A673 (cell line): ENCODE measurements at regions not wholly inside any gene's neighbourhood (a gene's known extent, or its start where the extent isn't known, plus 50 kb on each side); places are given as distances from the start of the nearest gene placed in this dataset.
A peak's percentile ranks its signal among the peaks of the same experiment; 100 is the strongest.

ENCODE experiments used
- BruUV-seq: library from RNA; stranded (reverse); fragments of 400-500 nt; replicated peaks from 2 replicates; lab custom pipeline; 2021; lab: Mats Ljungman, UMichigan
- CTCF ChIA-PET: fragments of 300-600 bp; sonication (Branson Sonifier 250); formaldehyde crosslinking; loops from one replicate; lab custom pipeline; 2022; ENCODE audit warnings: antibody characterized with exemption; lab: Charles Lee
- POLR2A ChIA-PET: fragments of 300-600 bp; sonication (Branson Sonifier 250); formaldehyde crosslinking; loops from one replicate; lab custom pipeline; 2022; ENCODE audit warnings: antibody characterized with exemption; ENCODE audit not compliant: low non-redundant PET; lab: Charles Lee
- DNase-seq: peaks from one replicate; pipeline ENCODE4 v3.0.0-alpha.2; 2015; ENCODE audit warnings: low spot score
- H3K27ac ChIP-seq: fragments of 200-600 bp; sonication (generic); 2 replicates; pipeline ENCODE4 v1.5.1; 2016; ENCODE audit warnings: mixed run types, low read depth, mild to moderate bottlenecking, mixed read lengths, antibody characterized with exemption, low read length; ENCODE audit not compliant: poor library complexity, severe bottlenecking
- H3K27me3 ChIP-seq: fragments of 200-600 bp; sonication (generic); replicated peaks from 2 replicates; pipeline ENCODE4 v1.6.1; 2017; ENCODE audit warnings: mixed run types, low read depth, mild to moderate bottlenecking, mixed read lengths, antibody characterized with exemption, low read length; ENCODE audit not compliant: insufficient read depth, poor library complexity
- H3K36me3 ChIP-seq: fragments of 200-600 bp; sonication (generic); 2 replicates; pipeline ENCODE4 v1.6.1; 2016; ENCODE audit warnings: mixed run types, mild to moderate bottlenecking, mixed read lengths, antibody characterized with exemption, low read length; ENCODE audit not compliant: insufficient read depth, poor library complexity, severe bottlenecking
- H3K4me1 ChIP-seq: fragments of 200-600 bp; sonication (generic); 2 replicates; pipeline ENCODE4 v1.6.1; 2017; ENCODE audit warnings: mixed run types, mild to moderate bottlenecking, mixed read lengths, antibody characterized with exemption, low read length; ENCODE audit not compliant: insufficient read depth, poor library complexity, severe bottlenecking
- H3K4me3 ChIP-seq: fragments of 200-600 bp; sonication (generic); 2 replicates; pipeline ENCODE4 v1.5.1; 2016; ENCODE audit warnings: low read depth, mixed run types, mild to moderate bottlenecking, mixed read lengths, low read length; ENCODE audit not compliant: poor library complexity, severe bottlenecking
- H3K9me3 ChIP-seq: fragments of 200-600 bp; sonication (generic); 2 replicates; pipeline ENCODE4 v1.6.1; 2016; ENCODE audit warnings: mixed run types, low read depth, mild to moderate bottlenecking, mixed read lengths, antibody characterized with exemption, low read length; ENCODE audit not compliant: poor library complexity, severe bottlenecking
- EZH2 ChIP-seq: fragments of 200-600 bp; sonication (generic); IDR thresholded peaks from 2 replicates; pipeline ENCODE4 v1.6.1; 2017; ENCODE audit warnings: borderline replicate concordance, low read depth, mild to moderate bottlenecking, mixed read lengths, antibody characterized with exemption, low read length; ENCODE audit not compliant: poor library complexity, severe bottlenecking
- intact Hi-C: fragments of 100-400 bp; cut with micrococcal nuclease; formaldehyde crosslinking; loops from one replicate; pipeline ENCODE4 v1.10.0; 2022; ENCODE audit not compliant: unreplicated experiment
- TF ChIP-seq, protein P1 (sequence below): fragments of 300-800, 200-600 bp; sonication (generic); conservative IDR thresholded peaks from 2 replicates; pipeline ENCODE4 v1.5.1; 2017; ENCODE audit warnings: low read depth, mild to moderate bottlenecking, antibody characterized with exemption, low read length, moderate library complexity, mixed read lengths

DNA sequence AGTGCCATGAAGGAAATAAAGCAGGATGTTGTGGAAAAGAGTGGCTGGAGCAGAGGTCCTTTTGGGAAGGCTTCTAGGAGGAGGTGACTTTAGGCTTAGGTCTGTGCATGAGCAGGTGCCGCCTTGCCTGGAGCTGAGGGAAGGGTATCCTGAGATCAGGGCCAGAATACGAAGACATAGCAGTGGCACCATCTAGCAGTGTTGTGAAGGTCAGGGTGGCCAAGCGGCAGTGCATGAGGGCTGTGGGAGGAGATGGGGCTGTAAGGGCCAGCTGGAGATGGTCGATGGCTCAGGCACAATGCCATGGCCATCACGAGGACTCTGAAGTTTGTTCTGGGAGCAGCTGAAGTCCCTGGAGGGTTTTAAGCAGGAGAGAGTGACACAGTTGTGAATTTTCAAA is 219.5 kb downstream of the PTPRU start:
- no TSS peak for BruUV-seq
- Histone ChIP-seq H3K27ac (no peak overlapping the region), H3K27me3 (peaks cover 11% of the 10 kb centered on the region), H3K4me1 (no peaks in the 10 kb centered on the region), H3K4me3 (no peak overlapping the region), H3K36me3 (no peaks in the 10 kb centered on the region), H3K9me3 (no peaks in the 10 kb centered on the region)
- TF ChIP-seq, protein P1, sequence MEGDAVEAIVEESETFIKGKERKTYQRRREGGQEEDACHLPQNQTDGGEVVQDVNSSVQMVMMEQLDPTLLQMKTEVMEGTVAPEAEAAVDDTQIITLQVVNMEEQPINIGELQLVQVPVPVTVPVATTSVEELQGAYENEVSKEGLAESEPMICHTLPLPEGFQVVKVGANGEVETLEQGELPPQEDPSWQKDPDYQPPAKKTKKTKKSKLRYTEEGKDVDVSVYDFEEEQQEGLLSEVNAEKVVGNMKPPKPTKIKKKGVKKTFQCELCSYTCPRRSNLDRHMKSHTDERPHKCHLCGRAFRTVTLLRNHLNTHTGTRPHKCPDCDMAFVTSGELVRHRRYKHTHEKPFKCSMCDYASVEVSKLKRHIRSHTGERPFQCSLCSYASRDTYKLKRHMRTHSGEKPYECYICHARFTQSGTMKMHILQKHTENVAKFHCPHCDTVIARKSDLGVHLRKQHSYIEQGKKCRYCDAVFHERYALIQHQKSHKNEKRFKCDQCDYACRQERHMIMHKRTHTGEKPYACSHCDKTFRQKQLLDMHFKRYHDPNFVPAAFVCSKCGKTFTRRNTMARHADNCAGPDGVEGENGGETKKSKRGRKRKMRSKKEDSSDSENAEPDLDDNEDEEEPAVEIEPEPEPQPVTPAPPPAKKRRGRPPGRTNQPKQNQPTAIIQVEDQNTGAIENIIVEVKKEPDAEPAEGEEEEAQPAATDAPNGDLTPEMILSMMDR, result no peak
- no peak for TF ChIP-seq EZH2
- no peak for DNase-seq
- POLR2A ChIA-PET, result no interaction called here
- CTCF ChIA-PET, result no interaction called here
- intact Hi-C loops, result no loop called here

DNA sequence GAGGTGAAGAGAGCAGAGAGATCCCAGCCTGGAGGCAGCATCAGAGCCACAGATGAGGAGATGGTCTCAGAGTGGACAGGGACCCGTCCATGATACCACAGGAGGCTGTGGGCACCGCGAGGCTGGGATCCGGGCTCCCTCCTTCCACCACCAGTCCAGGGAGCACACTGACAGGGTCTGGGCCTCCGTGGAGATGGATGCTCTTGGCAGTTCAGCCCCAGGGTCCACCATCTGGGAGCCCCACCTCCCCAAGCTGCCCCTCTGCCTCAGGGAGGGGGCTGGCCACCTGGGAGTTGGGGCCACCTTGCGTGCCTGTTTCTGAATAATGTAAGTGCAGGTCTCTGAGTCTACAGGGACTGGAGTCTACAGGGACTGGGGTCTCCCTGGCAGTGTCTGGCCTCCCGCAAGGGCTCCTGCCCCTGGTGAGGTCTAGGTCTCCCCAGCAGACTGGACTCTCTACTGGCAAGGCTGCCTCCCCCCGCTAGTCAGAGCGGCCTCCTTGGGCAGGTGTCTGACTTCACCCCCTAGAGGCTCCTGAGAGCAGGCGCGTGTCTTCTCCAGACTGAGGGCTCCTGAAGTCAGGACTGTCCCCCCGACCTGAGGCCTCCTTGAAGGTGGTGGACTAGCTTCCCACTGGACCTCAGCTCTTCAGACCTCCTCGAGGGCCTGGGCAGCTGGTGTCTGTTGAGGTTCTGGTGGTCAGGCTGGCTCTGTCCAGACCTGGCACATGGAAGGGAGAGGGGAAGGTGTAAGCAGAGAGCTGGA is 218.5 kb downstream of the PTPRU start:
- Histone ChIP-seq H3K36me3 (no peaks in the 10 kb centered on the region), H3K4me3 (no peak overlapping the region), H3K9me3 (no peaks in the 10 kb centered on the region), H3K27ac (no peak overlapping the region), H3K4me1 (no peaks in the 10 kb centered on the region), H3K27me3 (peaks cover 8% of the 10 kb centered on the region)
- DNase-seq, result no peak
- intact Hi-C loops, result no loop called here
- POLR2A ChIA-PET, result no interaction called here
- CTCF ChIA-PET, result no interaction called here
- TF ChIP-seq, protein P1, result no peak
- no peak for TF ChIP-seq EZH2
- no TSS peak for BruUV-seq

DNA sequence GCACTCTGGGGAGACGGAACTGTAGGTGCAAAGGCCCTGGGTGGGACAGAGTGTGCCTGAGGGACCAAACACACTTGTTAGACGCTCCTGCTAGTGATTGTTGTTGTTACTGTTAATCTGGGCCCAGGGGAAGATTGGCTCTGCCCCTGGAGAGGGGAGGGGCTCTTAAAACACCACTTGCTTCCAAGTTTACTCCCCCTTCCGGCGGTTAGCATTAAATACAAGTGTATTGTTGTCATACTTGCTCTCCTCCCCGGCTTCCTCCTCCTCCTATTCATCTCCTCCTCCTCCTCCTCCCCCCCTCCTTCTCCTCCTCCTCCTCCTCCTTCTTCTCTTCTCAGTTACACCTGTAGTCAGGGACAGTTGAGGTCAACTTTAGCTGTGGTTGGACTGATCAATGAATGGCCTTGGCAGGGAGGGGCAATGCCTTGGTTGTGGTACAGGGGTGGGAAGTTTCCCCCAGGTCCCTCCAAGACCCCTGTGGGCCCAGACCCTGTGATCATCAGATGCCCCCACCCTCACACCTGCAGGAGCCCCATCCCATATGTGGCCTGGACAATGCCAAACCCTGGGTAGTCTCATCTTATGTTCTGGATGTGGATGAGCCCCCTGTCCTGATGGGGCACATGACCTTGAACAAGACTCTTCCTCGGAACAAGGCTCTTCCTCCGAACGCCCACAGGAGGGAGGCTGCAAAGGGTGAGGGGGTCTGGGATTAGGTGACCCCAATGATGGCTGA is 217.3 kb downstream of the PTPRU start:
- TF ChIP-seq, protein P1, result peak; percentile 57
- TF ChIP-seq EZH2, result no peak
- peak; percentile 86 for DNase-seq
- ChIA-PET POLR2A (no interaction called here), CTCF (no interaction called here)
- no peaks in the 10 kb centered on the region for H3K27me3 ChIP-seq
- H3K4me3 ChIP-seq, result no peak overlapping the region
- BruUV-seq, result no TSS peak
- H3K9me3 ChIP-seq, result no peaks in the 10 kb centered on the region
- intact Hi-C loops, result no loop called here
- H3K4me1 ChIP-seq, result no peaks in the 10 kb centered on the region
- no peak overlapping the region for H3K27ac ChIP-seq
- H3K36me3 ChIP-seq, result no peaks in the 10 kb centered on the region
